ENCODE measurements at regions not wholly inside any gene's neighbourhood (a gene's known extent, or its start where the extent isn't known, plus 50 kb on each side); places are given as distances from the start of the nearest gene placed in this dataset.

DNA sequence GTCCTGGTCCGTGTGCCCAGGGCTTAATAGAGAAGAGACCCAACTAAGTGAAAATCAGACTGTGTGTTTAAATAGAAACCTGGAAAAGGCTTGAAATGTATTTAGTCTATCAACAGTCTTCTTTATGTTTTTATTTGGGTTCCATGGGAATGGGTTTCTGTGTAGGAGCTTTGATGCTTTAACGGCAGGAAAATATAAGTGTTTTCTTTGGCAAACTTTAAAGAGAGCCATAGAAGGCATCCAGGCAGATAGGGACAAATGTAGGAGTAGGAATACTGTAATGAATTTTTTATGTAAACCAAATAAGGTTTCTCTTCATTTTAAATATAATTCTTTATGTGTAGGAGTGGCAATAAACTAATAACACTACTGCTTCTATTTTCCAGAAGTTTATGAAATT, 989.0 kb downstream of the GATA3 start:
- DNase-seq (ENCODE audit: low read depth, low spot score): no peak
- no TSS peak for BruUV-seq (replicated peaks)
- Histone ChIP-seq H3K4me2 (ENCODE audit: low read length) (no peak overlapping the region), H4K20me1 (ENCODE audit: insufficient read depth) (no peaks in the 10 kb centered on the region), H3K9me3 (ENCODE audit: control insufficient read depth in 1 of 2, insufficient read depth in 1 of 2, low read depth in 1 of 2, low read length in 2 of 2) (peaks cover 21 to 27% of the 10 kb centered on the region in 2 experiments; a peak in 2 of 4 replicates), H2AFZ (ENCODE audit: low read depth, low read length, poor library complexity, severe bottlenecking) (no peak overlapping the region), H3K36me3 (ENCODE audit: control insufficient read depth in 1 of 2, insufficient read depth in 2 of 2, low read length in 2 of 2) (no peaks in the 10 kb centered on the region), H3K79me2 (ENCODE audit: insufficient read depth, low read length) (no peaks in the 10 kb centered on the region), H3K9ac (ENCODE audit: low read length) (no peak overlapping the region), H3K4me3 (replicated peaks in 1 of 2; ENCODE audit: low read depth in 1 of 2, low read length in 2 of 2) (no peak overlapping the region), H3K27ac (ENCODE audit: low read depth, low read length) (no peak overlapping the region), H3K9me2 (ENCODE audit: insufficient read depth) (no peaks in the 10 kb centered on the region), H3K27me3 (ENCODE audit: insufficient read depth, low read length) (no peaks in the 10 kb centered on the region), H3K4me1 (ENCODE audit: control insufficient read depth in 1 of 2, insufficient read depth in 2 of 2, low read length in 2 of 2) (no peaks in the 10 kb centered on the region)
- intact Hi-C loops (cut with micrococcal nuclease): no loop called here
- RAD21 ChIA-PET (ENCODE audit: low non-redundant PET in 1 of 2, low total read pairs in 2 of 2, uncharacterized antibody in 2 of 2, unreplicated experiment in 2 of 2): no interaction called here
- POLR2A ChIA-PET: no interaction called here
- no peak for TF ChIP-seq CBX3 (IDR thresholded peaks at IDR 0.05; ENCODE audit: low read depth)
- TF ChIP-seq SP1 (IDR thresholded peaks at IDR 0.05; ENCODE audit: low read depth): no peak
- TF ChIP-seq ZFX (IDR thresholded peaks at IDR 0.05): no peak
- TF ChIP-seq, protein P1, sequence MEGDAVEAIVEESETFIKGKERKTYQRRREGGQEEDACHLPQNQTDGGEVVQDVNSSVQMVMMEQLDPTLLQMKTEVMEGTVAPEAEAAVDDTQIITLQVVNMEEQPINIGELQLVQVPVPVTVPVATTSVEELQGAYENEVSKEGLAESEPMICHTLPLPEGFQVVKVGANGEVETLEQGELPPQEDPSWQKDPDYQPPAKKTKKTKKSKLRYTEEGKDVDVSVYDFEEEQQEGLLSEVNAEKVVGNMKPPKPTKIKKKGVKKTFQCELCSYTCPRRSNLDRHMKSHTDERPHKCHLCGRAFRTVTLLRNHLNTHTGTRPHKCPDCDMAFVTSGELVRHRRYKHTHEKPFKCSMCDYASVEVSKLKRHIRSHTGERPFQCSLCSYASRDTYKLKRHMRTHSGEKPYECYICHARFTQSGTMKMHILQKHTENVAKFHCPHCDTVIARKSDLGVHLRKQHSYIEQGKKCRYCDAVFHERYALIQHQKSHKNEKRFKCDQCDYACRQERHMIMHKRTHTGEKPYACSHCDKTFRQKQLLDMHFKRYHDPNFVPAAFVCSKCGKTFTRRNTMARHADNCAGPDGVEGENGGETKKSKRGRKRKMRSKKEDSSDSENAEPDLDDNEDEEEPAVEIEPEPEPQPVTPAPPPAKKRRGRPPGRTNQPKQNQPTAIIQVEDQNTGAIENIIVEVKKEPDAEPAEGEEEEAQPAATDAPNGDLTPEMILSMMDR (IDR thresholded peaks at IDR 0.05 in 2 of 3, conservative IDR thresholded peaks at IDR 0.05 in 1 of 3; ENCODE audit: borderline replicate concordance in 1 of 3, insufficient read depth in 1 of 3, low read depth in 2 of 3, low read length in 2 of 3): no peak
- TF ChIP-seq CEBPB (IDR thresholded peaks at IDR 0.05; ENCODE audit: low read depth): no peak
- TF ChIP-seq, protein P2, sequence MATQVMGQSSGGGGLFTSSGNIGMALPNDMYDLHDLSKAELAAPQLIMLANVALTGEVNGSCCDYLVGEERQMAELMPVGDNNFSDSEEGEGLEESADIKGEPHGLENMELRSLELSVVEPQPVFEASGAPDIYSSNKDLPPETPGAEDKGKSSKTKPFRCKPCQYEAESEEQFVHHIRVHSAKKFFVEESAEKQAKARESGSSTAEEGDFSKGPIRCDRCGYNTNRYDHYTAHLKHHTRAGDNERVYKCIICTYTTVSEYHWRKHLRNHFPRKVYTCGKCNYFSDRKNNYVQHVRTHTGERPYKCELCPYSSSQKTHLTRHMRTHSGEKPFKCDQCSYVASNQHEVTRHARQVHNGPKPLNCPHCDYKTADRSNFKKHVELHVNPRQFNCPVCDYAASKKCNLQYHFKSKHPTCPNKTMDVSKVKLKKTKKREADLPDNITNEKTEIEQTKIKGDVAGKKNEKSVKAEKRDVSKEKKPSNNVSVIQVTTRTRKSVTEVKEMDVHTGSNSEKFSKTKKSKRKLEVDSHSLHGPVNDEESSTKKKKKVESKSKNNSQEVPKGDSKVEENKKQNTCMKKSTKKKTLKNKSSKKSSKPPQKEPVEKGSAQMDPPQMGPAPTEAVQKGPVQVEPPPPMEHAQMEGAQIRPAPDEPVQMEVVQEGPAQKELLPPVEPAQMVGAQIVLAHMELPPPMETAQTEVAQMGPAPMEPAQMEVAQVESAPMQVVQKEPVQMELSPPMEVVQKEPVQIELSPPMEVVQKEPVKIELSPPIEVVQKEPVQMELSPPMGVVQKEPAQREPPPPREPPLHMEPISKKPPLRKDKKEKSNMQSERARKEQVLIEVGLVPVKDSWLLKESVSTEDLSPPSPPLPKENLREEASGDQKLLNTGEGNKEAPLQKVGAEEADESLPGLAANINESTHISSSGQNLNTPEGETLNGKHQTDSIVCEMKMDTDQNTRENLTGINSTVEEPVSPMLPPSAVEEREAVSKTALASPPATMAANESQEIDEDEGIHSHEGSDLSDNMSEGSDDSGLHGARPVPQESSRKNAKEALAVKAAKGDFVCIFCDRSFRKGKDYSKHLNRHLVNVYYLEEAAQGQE (IDR thresholded peaks at IDR 0.05; ENCODE audit: low read depth): no peak
- TF ChIP-seq, protein P3, sequence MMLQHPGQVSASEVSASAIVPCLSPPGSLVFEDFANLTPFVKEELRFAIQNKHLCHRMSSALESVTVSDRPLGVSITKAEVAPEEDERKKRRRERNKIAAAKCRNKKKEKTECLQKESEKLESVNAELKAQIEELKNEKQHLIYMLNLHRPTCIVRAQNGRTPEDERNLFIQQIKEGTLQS (IDR thresholded peaks at IDR 0.05): no peak
- no peak for TF ChIP-seq TCF7L2 (IDR thresholded peaks at IDR 0.05; ENCODE audit: borderline replicate concordance, extremely low read depth, insufficient read depth, insufficient read length)
- TF ChIP-seq SRF (IDR thresholded peaks at IDR 0.05; ENCODE audit: low read depth): no peak
- TF ChIP-seq SIN3A (IDR thresholded peaks at IDR 0.05; ENCODE audit: low read depth): no peak
- TF ChIP-seq EZH2phosphoT487 (IDR thresholded peaks at IDR 0.05; ENCODE audit: borderline replicate concordance): no peak
- no peak for TF ChIP-seq EGR1 (IDR thresholded peaks at IDR 0.05; ENCODE audit: low read depth)
- TF ChIP-seq, protein P4, sequence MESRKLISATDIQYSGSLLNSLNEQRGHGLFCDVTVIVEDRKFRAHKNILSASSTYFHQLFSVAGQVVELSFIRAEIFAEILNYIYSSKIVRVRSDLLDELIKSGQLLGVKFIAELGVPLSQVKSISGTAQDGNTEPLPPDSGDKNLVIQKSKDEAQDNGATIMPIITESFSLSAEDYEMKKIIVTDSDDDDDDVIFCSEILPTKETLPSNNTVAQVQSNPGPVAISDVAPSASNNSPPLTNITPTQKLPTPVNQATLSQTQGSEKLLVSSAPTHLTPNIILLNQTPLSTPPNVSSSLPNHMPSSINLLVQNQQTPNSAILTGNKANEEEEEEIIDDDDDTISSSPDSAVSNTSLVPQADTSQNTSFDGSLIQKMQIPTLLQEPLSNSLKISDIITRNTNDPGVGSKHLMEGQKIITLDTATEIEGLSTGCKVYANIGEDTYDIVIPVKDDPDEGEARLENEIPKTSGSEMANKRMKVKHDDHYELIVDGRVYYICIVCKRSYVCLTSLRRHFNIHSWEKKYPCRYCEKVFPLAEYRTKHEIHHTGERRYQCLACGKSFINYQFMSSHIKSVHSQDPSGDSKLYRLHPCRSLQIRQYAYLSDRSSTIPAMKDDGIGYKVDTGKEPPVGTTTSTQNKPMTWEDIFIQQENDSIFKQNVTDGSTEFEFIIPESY (IDR thresholded peaks at IDR 0.05; ENCODE audit: extremely low read depth, insufficient replicate concordance, low read length): no peak
- TF ChIP-seq YY1 (IDR thresholded peaks at IDR 0.05; ENCODE audit: extremely low read depth, insufficient replicate concordance, low read depth, low read length): no peak
- no peak for TF ChIP-seq ELF1 (IDR thresholded peaks at IDR 0.05; ENCODE audit: borderline replicate concordance, low read depth)
- TF ChIP-seq ZNF274 (IDR thresholded peaks at IDR 0.05; ENCODE audit: low read depth, low read length): no peak
- TF ChIP-seq POLR2AphosphoS5 (IDR thresholded peaks at IDR 0.05; ENCODE audit: low read depth, low read length): no peak
- no peak for TF ChIP-seq RAD21 (IDR thresholded peaks at IDR 0.05; ENCODE audit: low read depth)
- TF ChIP-seq FOSL1 (IDR thresholded peaks at IDR 0.05; ENCODE audit: low read depth): no peak
- ATAC-seq: no peak
- CTCF ChIA-PET: no interaction called here

Data from HCT116 (cell line).